Activated CD4-positive, alpha-beta memory T cell treated with anti-CD3 and anti-CD28 coated beads, Interleukin-2, amount 10 ng/mL, durations not matched to agents 7 days and 5 days (primary cell): ENCODE measurements at regions not wholly inside any gene's neighbourhood (a gene's known extent, or its start where the extent isn't known, plus 50 kb on each side); places are given as distances from the start of the nearest gene placed in this dataset.

Source experiments
- CTCF ChIA-PET: fragments of 350-600 bp; sonication (Branson Sonifier 250); formaldehyde crosslinking; loops from one replicate; lab custom pipeline; 2021; ENCODE audit warnings: antibody characterized with exemption, inconsistent platforms; lab: Charles Lee
- POLR2A ChIA-PET: fragments of 350-600 bp; sonication (Branson Sonifier 250); formaldehyde crosslinking; loops from one replicate; lab custom pipeline; 2021; ENCODE audit warnings: antibody characterized with exemption; lab: Charles Lee
- DNase-seq: peaks from one replicate; pipeline ENCODE4 v3.0.0-alpha.2; 2020
- H3K27ac Mint-ChIP-seq: one replicate; pipeline ENCODE4 v1.8.0; 2021; ENCODE audit warnings: mild to moderate bottlenecking, mixed read lengths
- H3K27me3 Mint-ChIP-seq: one replicate; pipeline ENCODE4 v1.8.0; 2021; ENCODE audit warnings: mixed read lengths
- H3K36me3 Mint-ChIP-seq: one replicate; pipeline ENCODE4 v1.8.0; 2021; ENCODE audit warnings: low read depth, mixed read lengths
- H3K4me1 Mint-ChIP-seq: one replicate; pipeline ENCODE4 v1.8.0; 2021; ENCODE audit warnings: mixed read lengths
- H3K4me3 Mint-ChIP-seq: one replicate; pipeline ENCODE4 v1.8.0; 2021; ENCODE audit warnings: mild to moderate bottlenecking, mixed read lengths
- H3K9me3 Mint-ChIP-seq: one replicate; pipeline ENCODE4 v1.8.0; 2021; ENCODE audit warnings: mixed read lengths

DNA sequence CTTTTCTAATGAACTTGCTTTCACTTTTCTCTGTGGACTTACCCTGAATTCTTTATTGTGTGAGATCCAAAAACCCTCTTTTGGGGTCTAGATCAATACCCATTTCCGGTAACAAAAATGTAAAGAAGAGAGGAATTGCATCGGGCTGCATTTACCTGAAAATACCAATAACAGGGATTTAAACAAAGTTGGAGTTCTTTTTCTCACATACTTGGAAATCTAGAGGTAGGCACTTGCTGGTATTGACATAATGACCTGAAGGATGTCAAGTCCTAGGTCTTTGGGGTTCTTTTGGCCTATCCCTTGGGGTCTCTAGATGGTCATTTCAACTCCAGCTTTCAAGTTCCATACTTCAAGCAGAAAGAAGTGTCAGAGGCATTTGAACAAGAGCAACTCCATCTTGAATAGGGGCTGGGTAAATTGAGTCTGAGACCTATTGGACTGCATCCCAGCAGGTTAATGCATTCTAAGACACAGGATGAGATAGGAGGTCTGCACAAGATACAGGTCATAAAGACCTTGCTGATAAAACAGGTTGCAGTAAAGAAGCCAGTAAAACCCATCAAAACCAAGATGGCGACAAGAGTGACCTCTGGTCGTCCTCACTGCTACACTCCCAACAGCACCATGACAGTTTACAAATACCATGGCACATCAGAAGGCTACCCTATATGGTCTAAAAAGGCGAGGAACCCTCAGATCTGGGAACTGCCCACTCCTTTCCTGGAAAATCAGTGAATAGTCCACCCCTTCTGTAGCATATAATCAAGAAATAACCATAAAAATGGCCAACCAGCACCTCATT, 50.8 kb upstream of the ZNF280D start:
- H3K36me3 Mint-ChIP-seq: peaks cover 22% of the 10 kb centered on the region
- ChIA-PET CTCF (no interaction called here), POLR2A (no interaction called here)
- no peaks in the 10 kb centered on the region for H3K27me3 Mint-ChIP-seq
- peaks cover 35% of the 10 kb centered on the region for H3K4me1 Mint-ChIP-seq
- no peak overlapping the region for H3K4me3 Mint-ChIP-seq
- H3K9me3 Mint-ChIP-seq: peaks cover 34% of the 10 kb centered on the region
- no peak for DNase-seq
- H3K27ac Mint-ChIP-seq: no peak overlapping the region

DNA sequence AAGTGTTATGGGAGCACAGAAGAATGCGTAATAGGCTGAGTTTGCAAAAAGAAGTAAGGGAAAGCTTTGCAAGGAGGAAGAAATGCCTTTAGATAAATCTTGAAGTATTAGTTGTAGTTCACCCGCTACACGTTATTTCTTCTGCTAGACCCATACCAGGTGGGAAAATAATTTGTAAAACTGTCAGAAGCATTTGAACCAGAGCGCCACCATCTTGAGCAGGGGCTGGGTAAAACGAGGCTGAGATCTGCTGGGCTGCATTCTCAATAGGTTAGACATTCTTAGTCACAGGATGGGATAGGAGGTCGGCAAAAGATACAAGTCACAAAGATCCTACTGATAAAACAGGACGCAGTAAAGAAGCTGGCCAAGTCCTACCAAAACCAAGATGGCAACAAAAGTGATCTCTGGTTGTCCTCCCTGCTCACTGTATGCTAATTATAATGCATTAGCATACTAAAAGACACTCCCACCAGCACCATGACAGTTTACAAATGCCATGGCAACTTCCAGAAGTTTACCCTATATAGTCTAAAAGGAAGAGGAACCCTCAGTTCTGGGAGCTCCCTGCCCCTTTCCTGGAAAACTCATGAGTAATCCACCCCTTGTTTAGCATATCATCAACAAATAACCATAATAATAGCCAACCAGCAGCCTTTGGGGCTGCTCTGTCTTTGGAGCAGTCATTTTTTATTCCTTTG, 50.0 kb upstream of the ZNF280D start:
- no peak overlapping the region for H3K27ac Mint-ChIP-seq
- ChIA-PET CTCF (no interaction called here), POLR2A (no interaction called here)
- H3K27me3 Mint-ChIP-seq: no peaks in the 10 kb centered on the region
- peaks cover 29% of the 10 kb centered on the region for H3K9me3 Mint-ChIP-seq
- no peak overlapping the region for H3K4me3 Mint-ChIP-seq
- H3K4me1 Mint-ChIP-seq: peaks cover 35% of the 10 kb centered on the region
- H3K36me3 Mint-ChIP-seq: peaks cover 23% of the 10 kb centered on the region
- DNase-seq: no peak
